GM18499 (cell line): ENCODE measurements at regions not wholly inside any gene's neighbourhood (a gene's known extent, or its start where the extent isn't known, plus 50 kb on each side); places are given as distances from the start of the nearest gene placed in this dataset.
"Not testable (repeated sequence)": the region's sequence is repeated elsewhere in the genome, so short reads cannot be mapped to it uniquely, and the experiment has no call there.

ENCODE experiments used
- ATAC-seq: cut with Tn5 transposase; IDR thresholded peaks from one replicate; pipeline ENCODE4 v1.9.1; 2021; ENCODE audit warnings: moderate number of reproducible peaks; ENCODE audit not compliant: insufficient read depth, unreplicated experiment

- ATAC-seq = not testable (repeated sequence)
These were observed 63.9 kb upstream of the PLGLB2 start for GRCh38 chr2:87683961-87684360.

- ATAC-seq = not testable (repeated sequence)
These were observed 62.3 kb upstream of the PLGLB2 start for GRCh38 chr2:87685558-87685957.

- not testable (repeated sequence) for ATAC-seq
These were observed 60.9 kb upstream of the PLGLB2 start for GRCh38 chr2:87686873-87687549.

GRCh38 chr2:87687550-87688270 lies 60.2 kb upstream of the PLGLB2 start:
- ATAC-seq = not testable (repeated sequence)

- ATAC-seq = not testable (repeated sequence)
These were observed 55.8 kb upstream of the PLGLB2 start for GRCh38 chr2:87691899-87692592.

GRCh38 chr2:87692914-87693313 lies 55.0 kb upstream of the PLGLB2 start:
- not testable (repeated sequence) for ATAC-seq

GRCh38 chr2:87693882-87694281 lies 54.0 kb upstream of the PLGLB2 start:
- not testable (repeated sequence) for ATAC-seq

GRCh38 chr2:87695596-87696323 lies 52.1 kb upstream of the PLGLB2 start:
- not testable (repeated sequence) for ATAC-seq
